ENCODE measurements at regions not wholly inside any gene's neighbourhood (a gene's known extent, or its start where the extent isn't known, plus 50 kb on each side); places are given as distances from the start of the nearest gene placed in this dataset.
"Not testable (repeated sequence)": the region's sequence is repeated elsewhere in the genome, so short reads cannot be mapped to it uniquely, and the experiment has no call there.

- no peak for DNase-seq
Observed at GRCh38 chr2:201568217-201568820, 75.0 kb downstream of the TMEM237 start.

- no peak for DNase-seq
Observed at GRCh38 chr2:201559067-201559710, 84.1 kb downstream of the TMEM237 start.

DNA sequence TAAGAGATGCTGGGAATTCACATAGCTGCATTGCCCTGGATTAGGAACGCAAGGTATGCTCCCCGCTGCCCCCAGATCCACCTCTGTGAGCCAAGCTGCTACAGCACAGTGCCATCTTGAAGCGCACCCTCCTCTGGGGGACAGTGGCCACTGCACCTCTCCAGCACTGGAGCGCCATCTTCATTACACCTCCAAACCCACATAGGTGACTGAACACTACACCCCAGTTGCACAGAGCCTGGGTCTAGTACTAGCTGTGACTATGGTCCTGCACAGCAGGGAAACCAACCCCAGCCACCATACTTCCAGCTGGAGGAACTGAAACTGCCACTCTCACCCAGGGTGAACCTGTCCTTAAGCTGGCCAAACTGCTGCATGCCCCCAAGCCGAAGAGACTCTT lies 84.6 kb downstream of the TMEM237 start:
- no peak for DNase-seq

GRCh38 chr2:201558232-201558631 lies 85.1 kb downstream of the TMEM237 start:
- no peak for DNase-seq

DNA sequence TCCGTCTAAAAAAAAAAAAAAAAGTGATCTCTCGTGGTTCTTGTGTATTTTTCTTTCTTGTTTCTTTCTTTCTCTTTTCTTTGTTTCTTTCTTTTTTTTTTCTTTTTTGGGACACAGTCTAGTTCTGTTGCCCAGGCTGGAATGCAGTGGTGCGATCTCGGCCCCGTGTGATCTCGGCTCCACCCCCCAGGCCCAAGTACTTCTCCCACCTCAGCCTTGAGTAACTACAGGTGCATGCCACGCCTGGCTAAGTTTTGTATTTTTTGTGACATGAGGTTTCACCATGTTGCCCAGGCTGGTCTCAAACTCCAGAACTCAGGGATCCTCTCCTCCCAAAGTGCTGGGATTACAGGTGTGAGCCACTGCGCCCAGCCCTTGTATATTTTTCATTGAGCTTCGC lies 91.4 kb downstream of the TMEM237 start:
- no peak for DNase-seq

DNA sequence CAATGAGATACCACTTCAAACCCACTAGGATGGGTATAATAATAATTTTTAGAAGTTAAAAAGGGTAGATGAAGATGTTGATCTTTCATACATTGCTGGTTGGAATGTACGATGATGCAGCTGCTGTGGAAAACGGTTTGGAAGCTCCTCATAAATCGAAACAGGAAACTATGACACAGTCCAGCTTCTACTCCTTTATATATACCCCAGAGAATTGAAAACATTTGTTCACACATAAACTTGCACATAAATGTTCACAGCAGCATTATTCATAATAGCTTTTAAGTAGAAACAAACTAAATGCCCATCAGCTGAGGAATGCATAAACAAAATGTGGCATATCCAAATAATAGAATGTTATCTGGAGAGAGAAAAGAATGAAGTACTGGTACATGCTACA lies 95.0 kb downstream of the STRADB start:
- DNase-seq: peak; percentile 74

- DNase-seq: no peak
Observed at GRCh38 chr2:201542291-201542690, 90.8 kb downstream of the STRADB start.

DNA sequence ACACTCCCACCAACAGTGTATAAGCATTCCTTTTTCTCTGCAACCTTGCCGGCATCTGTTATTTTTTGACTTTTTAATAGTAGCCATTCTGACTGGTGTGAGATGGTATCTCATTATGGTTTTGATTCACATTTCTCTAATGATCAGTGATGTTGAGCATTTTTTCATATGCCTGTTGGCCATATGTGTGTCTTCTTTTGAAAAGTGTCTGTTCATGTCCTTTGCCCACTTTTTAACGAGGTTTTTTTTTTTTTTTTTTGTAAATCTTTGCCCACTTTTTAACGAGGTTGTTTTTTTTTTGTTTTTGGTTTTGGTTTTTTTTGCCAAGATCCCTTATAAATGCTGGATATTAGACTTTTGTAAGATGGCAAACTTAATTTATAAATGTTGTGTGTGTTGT lies 87.7 kb downstream of the STRADB start:
- DNase-seq: not testable (repeated sequence)

GRCh38 chr2:201538025-201538424 lies 86.5 kb downstream of the STRADB start:
- no peak for DNase-seq

DNA sequence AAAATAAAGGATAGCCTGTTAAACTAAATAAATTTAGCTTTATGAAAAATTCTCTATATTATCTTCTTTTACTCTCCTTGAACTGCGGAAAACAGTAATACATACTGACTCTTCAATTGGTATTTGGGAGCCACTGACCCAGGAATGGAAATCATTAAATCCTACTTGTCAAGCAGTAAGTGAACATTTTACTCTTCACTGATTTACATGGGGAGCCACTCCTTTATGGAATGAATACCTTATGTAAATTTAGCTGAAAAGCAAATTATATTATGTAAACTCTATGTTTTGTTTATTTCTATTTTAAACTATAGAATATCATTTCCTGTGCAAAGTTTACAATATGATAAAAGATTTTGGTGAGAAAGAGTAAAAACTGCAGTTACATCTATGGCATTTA lies 85.2 kb downstream of the STRADB start:
- DNase-seq: no peak

DNA sequence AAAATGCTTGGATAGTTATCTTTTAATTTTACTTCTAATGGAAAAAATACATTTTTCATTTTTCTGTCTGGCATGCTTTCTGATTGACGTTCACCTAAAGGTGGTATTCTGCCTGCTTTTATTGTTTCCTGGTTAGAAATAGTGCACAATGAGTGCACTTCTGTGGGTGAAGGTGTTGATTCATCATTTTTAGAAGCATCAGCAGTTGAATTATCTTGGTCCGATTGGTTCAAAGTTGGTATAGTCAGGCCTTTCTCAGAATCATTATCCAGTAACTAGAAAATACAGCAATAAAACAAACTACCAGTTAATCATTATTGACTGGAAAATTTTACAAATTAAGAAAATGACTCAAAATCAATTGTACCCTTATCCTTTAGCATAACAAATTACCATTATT lies 84.5 kb downstream of the STRADB start:
- no peak for DNase-seq

- DNase-seq: peak; percentile 98
Observed at GRCh38 chr2:201532686-201533304, 81.3 kb downstream of the STRADB start.
